GM18505 (cell line): ENCODE measurements at regions not wholly inside any gene's neighbourhood (a gene's known extent, or its start where the extent isn't known, plus 50 kb on each side); places are given as distances from the start of the nearest gene placed in this dataset.
"Not testable (repeated sequence)": the region's sequence is repeated elsewhere in the genome, so short reads cannot be mapped to it uniquely, and the experiment has no call there.

ENCODE experiments used
- ATAC-seq: cut with Tn5 transposase; IDR thresholded peaks from one replicate; pipeline ENCODE4 v1.9.1; 2021; ENCODE audit not compliant: unreplicated experiment
- POLR2A ChIP-seq: IDR thresholded peaks from 4 replicates; pipeline ENCODE4 v1.6.1; 2011; ENCODE audit warnings: borderline replicate concordance; ENCODE audit not compliant: insufficient read depth, insufficient read length; ENCODE audit errors: extremely low read depth

DNA sequence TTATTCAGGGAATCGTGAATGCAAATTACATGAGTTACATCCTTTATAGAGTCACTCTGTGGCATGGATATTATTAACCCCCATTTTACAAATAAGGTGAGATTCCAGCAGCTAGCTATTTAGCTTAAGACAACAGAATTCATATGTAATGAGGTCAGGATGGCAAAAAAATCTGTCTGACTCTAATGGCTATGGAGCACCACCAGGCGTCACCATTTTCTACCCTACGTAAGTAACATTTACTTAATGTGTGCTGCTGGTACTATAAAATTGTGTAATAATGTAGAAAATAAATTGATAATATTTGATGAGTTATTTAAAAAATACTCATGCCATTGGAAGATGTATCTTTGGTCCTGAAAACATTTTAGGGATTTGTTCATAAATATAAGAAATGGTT, 2040.1 kb upstream of the LRRTM1 start:
- ATAC-seq: no peak
- no peak for TF ChIP-seq POLR2A

DNA sequence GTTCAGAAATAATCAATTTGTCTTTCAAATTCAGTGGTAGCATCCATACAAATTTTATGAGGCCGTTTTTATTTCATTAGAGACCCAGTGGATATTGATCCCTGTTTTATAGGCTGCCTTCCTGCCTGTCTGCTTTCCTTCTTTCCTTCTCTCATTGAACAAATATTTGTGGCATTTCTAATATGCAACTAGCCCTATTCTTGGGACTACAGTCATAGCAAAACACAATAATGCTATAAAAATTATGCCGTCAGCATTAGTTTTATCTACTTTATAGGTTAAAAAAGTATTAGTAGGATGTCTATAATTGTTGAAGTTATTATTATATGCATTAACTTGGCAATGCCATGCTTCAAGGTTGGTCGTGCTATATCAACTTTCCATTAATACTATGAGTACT, 2037.8 kb upstream of the LRRTM1 start:
- no peak for TF ChIP-seq POLR2A
- no peak for ATAC-seq

DNA sequence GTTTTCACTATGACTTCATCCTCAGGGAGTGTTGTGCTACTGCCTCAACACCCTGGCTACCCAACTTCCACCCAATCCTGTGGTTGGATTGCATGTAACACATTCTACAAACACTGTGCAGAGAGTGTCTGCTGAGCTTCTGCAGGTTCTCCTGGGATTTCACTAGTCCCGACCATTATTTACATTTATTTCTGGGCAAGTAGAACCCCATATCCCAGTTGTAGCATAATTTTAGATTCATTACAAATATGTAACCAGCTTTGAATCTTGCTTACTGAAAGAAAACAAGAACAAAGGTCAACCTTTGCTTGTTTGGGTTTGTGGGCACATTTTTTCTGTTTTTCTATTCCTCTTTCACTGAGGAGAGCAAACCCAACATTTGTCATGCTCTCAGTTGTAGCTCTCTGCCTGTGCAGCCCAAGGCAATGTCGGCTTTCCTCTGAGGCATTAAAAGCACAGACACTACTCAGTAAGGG, 2036.1 kb upstream of the LRRTM1 start:
- no peak for TF ChIP-seq POLR2A
- ATAC-seq: no peak

- ATAC-seq: no peak
- TF ChIP-seq POLR2A: no peak
These were observed 2035.3 kb upstream of the LRRTM1 start for GRCh38 chr2:82339805-82340204.

DNA sequence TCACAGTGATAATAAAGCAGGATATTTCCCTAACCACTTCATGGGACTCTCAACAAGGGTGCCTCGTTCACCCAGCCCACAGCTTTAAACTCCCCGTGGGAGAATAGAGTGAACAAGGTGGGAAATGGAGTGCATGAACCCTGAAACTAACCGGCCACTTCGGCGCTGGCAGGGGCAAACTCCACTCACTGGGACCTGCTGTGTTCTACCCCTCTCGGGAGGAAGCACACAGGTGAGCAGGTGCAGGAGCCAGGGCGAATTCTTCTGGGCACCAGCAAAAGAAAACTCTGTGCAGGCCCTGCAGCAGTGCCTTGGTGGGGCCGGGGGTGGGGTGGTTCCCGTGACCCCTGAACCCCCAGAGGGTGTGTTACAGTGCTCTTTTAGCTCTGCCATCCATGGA, 2029.1 kb upstream of the LRRTM1 start:
- TF ChIP-seq POLR2A: no peak
- ATAC-seq: no peak

DNA sequence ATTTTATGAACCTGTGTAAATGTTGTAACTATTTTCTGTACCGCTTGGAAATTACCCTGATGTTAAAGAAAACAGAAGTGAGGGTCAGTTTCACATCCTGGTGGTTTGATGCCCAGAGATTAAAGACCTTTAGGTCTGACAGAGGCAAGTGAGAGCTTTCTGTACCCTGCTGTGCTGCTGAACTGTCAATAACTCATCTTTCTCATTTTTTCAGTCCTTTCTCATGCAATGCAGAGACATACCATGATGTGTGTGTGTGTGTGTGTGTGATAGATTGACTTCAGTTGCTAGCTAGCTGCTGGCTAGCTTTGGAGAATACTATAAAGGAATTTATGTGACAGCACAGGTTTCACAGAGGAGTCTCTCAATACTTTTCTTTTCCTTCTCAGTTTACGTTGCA, 2025.6 kb upstream of the LRRTM1 start:
- ATAC-seq: no peak
- no peak for TF ChIP-seq POLR2A

DNA sequence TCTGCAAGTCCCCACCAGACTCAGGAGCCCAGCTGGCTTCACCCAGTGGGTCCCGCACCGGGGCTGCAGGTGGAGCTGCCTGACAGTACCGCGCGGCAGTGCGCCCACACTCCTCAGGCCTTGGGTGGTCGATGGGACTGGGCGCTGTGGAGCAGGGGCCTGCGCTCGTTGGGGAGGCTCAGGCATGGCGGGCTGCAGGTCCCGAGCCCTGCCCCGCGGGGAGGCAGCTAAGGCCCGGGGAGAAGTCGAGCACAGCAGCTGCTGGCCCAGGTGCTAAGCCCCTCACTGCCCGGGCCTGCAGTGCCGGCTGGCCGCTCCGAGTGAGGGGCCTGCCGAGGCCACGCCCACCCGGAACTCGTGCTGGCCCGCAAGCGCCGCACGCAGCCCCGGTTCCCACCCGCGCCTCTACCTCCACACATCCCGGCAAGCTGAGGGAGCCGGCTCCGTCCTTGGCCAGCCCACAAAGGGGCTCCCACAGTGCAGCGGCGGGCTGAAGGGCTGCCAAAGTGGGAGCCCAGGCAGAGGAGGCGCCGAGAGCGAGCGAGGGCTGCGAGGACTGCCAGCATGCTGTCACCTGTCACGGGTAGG, 2021.7 kb upstream of the LRRTM1 start:
- ATAC-seq: not testable (repeated sequence)

DNA sequence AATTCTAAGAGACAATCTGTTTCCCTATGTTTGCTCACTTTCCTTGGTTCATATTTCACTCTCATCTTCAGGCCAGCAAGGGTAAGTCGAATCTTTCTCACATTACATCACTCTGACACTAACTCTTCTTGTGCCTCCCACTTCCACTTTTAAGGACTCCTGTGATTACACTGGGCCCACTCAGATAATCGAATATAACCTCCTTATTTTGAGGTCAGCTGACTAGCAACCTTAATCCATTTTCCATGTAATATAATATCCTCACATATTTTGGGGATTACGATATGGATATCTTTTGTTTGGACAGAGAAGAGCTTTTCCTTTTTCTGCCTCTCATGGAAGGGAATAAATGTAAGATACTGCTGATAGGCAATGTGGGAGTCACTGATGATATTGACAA, 2015.7 kb upstream of the LRRTM1 start:
- TF ChIP-seq POLR2A: no peak
- no peak for ATAC-seq

GRCh38 chr2:82317012-82317411, 2012.5 kb upstream of the LRRTM1 start:
- ATAC-seq: no peak
- TF ChIP-seq POLR2A: no peak

- TF ChIP-seq POLR2A: no peak
- no peak for ATAC-seq
These were observed 2012.0 kb upstream of the LRRTM1 start for GRCh38 chr2:82316586-82316985.

GRCh38 chr2:82314836-82315472, 2010.4 kb upstream of the LRRTM1 start:
- no peak for ATAC-seq
- TF ChIP-seq POLR2A: no peak

DNA sequence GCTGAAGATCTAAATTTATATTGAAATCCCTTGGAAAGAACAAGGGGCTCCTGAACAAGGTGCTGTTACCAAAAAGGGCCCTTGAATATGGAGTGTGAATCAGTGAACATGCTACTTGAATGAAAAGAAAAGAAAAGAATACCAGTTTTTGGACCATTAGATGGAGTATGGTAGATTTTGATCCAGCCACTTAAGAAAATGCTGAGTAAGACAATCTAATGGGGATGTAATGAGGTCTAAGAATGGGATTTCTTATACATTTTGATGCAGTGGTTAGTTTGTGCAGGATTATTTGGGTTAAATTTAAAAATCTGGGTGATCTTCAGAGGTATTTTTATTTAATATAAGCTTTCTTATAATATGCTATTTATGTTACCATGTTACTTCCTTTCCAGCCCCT, 2003.0 kb upstream of the LRRTM1 start:
- no peak for ATAC-seq
- no peak for TF ChIP-seq POLR2A

DNA sequence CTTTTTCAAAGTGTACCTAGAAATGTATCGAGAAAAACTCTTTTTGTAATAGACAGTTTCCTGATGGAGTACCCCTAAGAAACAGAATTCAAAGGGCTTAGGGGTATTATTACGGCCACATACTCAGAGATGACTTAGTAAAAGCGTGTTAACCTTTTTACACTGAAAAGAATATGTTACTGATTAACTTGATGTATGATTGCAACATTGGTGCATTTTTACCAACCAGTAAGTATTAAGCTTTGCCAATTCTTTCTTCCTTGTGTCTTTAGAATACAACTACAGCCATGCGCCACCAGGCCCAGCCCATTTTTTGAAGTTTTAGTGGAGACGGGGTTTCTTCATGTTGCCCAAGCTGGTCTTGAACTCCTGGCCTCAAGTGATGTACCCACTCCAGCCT, 1997.0 kb upstream of the LRRTM1 start:
- no peak for ATAC-seq
- TF ChIP-seq POLR2A: no peak

DNA sequence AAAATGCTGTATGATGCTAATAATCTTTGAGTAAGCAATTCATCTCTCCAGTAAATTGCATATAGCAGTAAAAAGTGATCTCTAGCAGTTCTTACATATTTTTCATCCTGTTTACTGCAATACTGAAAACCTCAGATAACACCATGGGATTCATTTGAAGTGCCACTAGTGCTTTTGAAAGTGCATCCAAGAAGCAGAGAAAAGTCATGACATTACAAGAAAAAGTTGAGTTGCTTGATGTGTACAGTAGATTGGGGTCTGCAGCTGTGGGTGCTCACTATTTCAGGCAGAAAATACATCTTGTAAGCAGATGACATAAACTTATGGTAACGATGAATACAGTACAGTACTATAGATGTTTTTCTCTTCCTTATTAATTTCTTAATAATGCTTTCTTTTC, 1984.9 kb upstream of the LRRTM1 start:
- no peak for ATAC-seq
- no peak for TF ChIP-seq POLR2A

- no peak for ATAC-seq
- TF ChIP-seq POLR2A: no peak
These were observed 1978.5 kb upstream of the LRRTM1 start for GRCh38 chr2:82283075-82283474.
